ENCODE measurements at regions not wholly inside any gene's neighbourhood (a gene's known extent, or its start where the extent isn't known, plus 50 kb on each side); places are given as distances from the start of the nearest gene placed in this dataset.

- no peak for TF ChIP-seq PKNOX1 (IDR thresholded peaks at IDR 0.05)
- no peak for TF ChIP-seq ZBED1 (IDR thresholded peaks at IDR 0.05; ENCODE audit: borderline replicate concordance)
- TF ChIP-seq STAT1 (conservative IDR thresholded peaks at IDR 0.05) = no peak
- no peak for TF ChIP-seq IRF4 (IDR thresholded peaks at IDR 0.05; ENCODE audit: low read depth, low read length)
Measured at GRCh38 chr14:22073801-22074200, 400.2 kb upstream of the OR4E1 start (continued).

GRCh38 chr14:22071006-22071405, 397.4 kb upstream of the OR4E1 start:
- SMC1A ChIA-PET (ENCODE audit: uncharacterized antibody, unreplicated experiment) = no interaction called here
- no peak overlapping the region for H3K9ac ChIP-seq (ENCODE audit: control insufficient read depth, insufficient read depth, low read length)
- WGBS (ENCODE audit: insufficient coverage, insufficient replicate concordance, low lambda C conversion rate, missing lambda C conversion rate) = 8% methylated on average over 12 of the region's 12 CpGs
- H3K79me2 ChIP-seq (ENCODE audit: control insufficient read depth, insufficient read depth, low read length) = no peaks in the 10 kb centered on the region
- no peak overlapping the region for H2AFZ ChIP-seq (ENCODE audit: control insufficient read depth, low read depth, low read length)
- H3K27ac ChIP-seq (ENCODE audit: control insufficient read depth, insufficient read depth) = no peak overlapping the region
- H3K4me1 ChIP-seq (ENCODE audit: control insufficient read depth, insufficient read depth, low read length) = peaks cover 10% of the 10 kb centered on the region
- H3K4me3 ChIP-seq = no peak overlapping the region
- no TSS peak for BruUV-seq (replicated peaks)
- in situ Hi-C loops (cut with MboI) (no loop called here), intact Hi-C loops (cut with micrococcal nuclease; ENCODE audit: unreplicated experiment) (no loop called here)
- ATAC-seq (peak; percentile 97), DNase-seq (ENCODE audit: low read depth, low spot score) (peak; percentile 38), FAIRE-seq (peak; percentile 7)
- H4K20me1 ChIP-seq (ENCODE audit: control insufficient read depth, insufficient read depth) = no peaks in the 10 kb centered on the region; the same call in 1 of the 2 replicates
- no peaks in the 10 kb centered on the region for H3K36me3 ChIP-seq (ENCODE audit: control insufficient read depth in 2 of 2, insufficient read depth in 2 of 2, low read length in 1 of 2)
- CTCF ChIA-PET = interaction anchor here (0.8 to 1.9 kb wide), 6 partner anchors 11 to 31 kb away, joined by 3 to 8 read pairs (median 3); no protein-coding TSS in a partner anchor
- RAD21 ChIA-PET (ENCODE audit: unreplicated experiment) = no interaction called here
- POLR2A ChIA-PET = no interaction called here
- H3K27me3 ChIP-seq (replicated peaks in 1 of 2; ENCODE audit: control insufficient read depth in 2 of 2, insufficient read depth in 2 of 2, low read length in 1 of 2) = peaks cover 0 to 9% of the 10 kb centered on the region in 2 experiments; a peak in 2 of 4 replicates
- peak overlapping the region; percentile 76 for H3K4me2 ChIP-seq (ENCODE audit: control insufficient read depth, insufficient read depth)
- no peaks in the 10 kb centered on the region; the same call in 2 of the 3 replicates for H3K9me3 ChIP-seq (replicated peaks; ENCODE audit: control insufficient read depth, insufficient read depth, low read length)
- TF ChIP-seq SP1 (IDR thresholded peaks at IDR 0.05; ENCODE audit: low read depth, low read length) (no peak), TARDBP (IDR thresholded peaks at IDR 0.05; ENCODE audit: borderline replicate concordance) (no peak), MLLT1 (IDR thresholded peaks at IDR 0.05) (0 out of 2 replicates have a peak, but pooled peaks have one; percentile 29), KAT2A (conservative IDR thresholded peaks at IDR 0.05; ENCODE audit: control insufficient read depth, low read depth, low read length) (no peak), MXI1 (IDR thresholded peaks at IDR 0.05; ENCODE audit: low read depth, low read length) (no peak), ASH2L (IDR thresholded peaks at IDR 0.05; ENCODE audit: borderline replicate concordance, low read depth) (no peak), SUPT20H (IDR thresholded peaks at IDR 0.05; ENCODE audit: borderline replicate concordance, control insufficient read depth, low read depth, low read length) (no peak), RCOR1 (conservative IDR thresholded peaks at IDR 0.05; ENCODE audit: low read depth, low read length) (no peak), YY1 (IDR thresholded peaks at IDR 0.05; ENCODE audit: low read depth, low read length) (no peak), RAD51 (IDR thresholded peaks at IDR 0.05) (no peak), GATAD2B (conservative IDR thresholded peaks at IDR 0.05; ENCODE audit: low read depth) (no peak), WRNIP1 (IDR thresholded peaks at IDR 0.05; ENCODE audit: borderline replicate concordance, low read depth, low read length) (no peak), EED (IDR thresholded peaks at IDR 0.05; ENCODE audit: low read depth) (peak; percentile 46; the same call in 1 of the 2 replicates), SUZ12 (IDR thresholded peaks at IDR 0.05; ENCODE audit: unreplicated experiment) (no peak), SMARCA5 (IDR thresholded peaks at IDR 0.05) (no peak), KDM1A (IDR thresholded peaks at IDR 0.05; ENCODE audit: borderline replicate concordance) (no peak), SIX5 (IDR thresholded peaks at IDR 0.05; ENCODE audit: low read depth, low read length, severe bottlenecking) (no peak), CHD4 (IDR thresholded peaks at IDR 0.05) (no peak), NBN (IDR thresholded peaks at IDR 0.05) (no peak), EP300 (IDR thresholded peaks at IDR 0.05; ENCODE audit: borderline replicate concordance in 1 of 2, control insufficient read depth in 1 of 2, low read depth in 2 of 2, low read length in 2 of 2) (peak in 1 of 2 experiments; percentile 52; a peak in 1 of 4 replicates)
